Neuronal stem cell (in vitro differentiated cells): ENCODE measurements at regions not wholly inside any gene's neighbourhood (a gene's known extent, or its start where the extent isn't known, plus 50 kb on each side); places are given as distances from the start of the nearest gene placed in this dataset.

Experiments used
- DNase-seq: peaks from one replicate; pipeline ENCODE4 v3.0.0-alpha.2; 2013; ENCODE audit warnings: low spot score
- H2AFZ ChIP-seq: one replicate; pipeline ENCODE4 v1.6.1; 2013; ENCODE audit warnings: mild to moderate bottlenecking, low read length, inconsistent platforms
- H2AK5ac ChIP-seq: 2 replicates; pipeline ENCODE4 v1.6.1; 2013; ENCODE audit warnings: low read depth, mild to moderate bottlenecking, inconsistent platforms, low read length, moderate library complexity, mixed read lengths
- H2BK120ac ChIP-seq: 2 replicates; pipeline ENCODE4 v1.6.1; 2013; ENCODE audit warnings: low read depth, mild to moderate bottlenecking, inconsistent platforms, low read length, moderate library complexity, mixed read lengths
- H2BK12ac ChIP-seq: one replicate; pipeline ENCODE4 v1.6.1; 2013; ENCODE audit warnings: low read length, inconsistent platforms
- H2BK15ac ChIP-seq: 2 replicates; pipeline ENCODE4 v1.6.1; 2013; ENCODE audit warnings: mild to moderate bottlenecking, low read length, inconsistent platforms, mixed read lengths
- H2BK5ac ChIP-seq: one replicate; pipeline ENCODE4 v1.6.1; 2013; ENCODE audit warnings: inconsistent platforms, mild to moderate bottlenecking, low read length, moderate library complexity
- H3K14ac ChIP-seq: one replicate; pipeline ENCODE4 v1.6.1; 2013; ENCODE audit warnings: low read length, inconsistent platforms
- H3K18ac ChIP-seq: 2 replicates; pipeline ENCODE4 v1.6.1; 2013; ENCODE audit warnings: low read length, inconsistent platforms
- H3K23ac ChIP-seq: 2 replicates; pipeline ENCODE4 v1.6.1; 2013; ENCODE audit warnings: low read depth, mild to moderate bottlenecking, mixed read lengths, low read length, inconsistent platforms; ENCODE audit not compliant: poor library complexity
- H3K27ac ChIP-seq: replicated peaks from 3 replicates; pipeline ENCODE4 v1.5.1; 2013; ENCODE audit warnings: low read length, inconsistent platforms
- H3K27me3 ChIP-seq, 3 experiments: 2 replicates each; pipeline ENCODE4 v1.6.1; 2013; ENCODE audit warnings: low read length in 3 of 3, mild to moderate bottlenecking in 2 of 3, inconsistent platforms in 1 of 3, low read depth in 1 of 3, mixed read lengths in 1 of 3, moderate library complexity in 1 of 3; ENCODE audit not compliant: control insufficient read depth in 3 of 3, insufficient read depth in 3 of 3
- H3K36me3 ChIP-seq, 2 donors: replicated peaks in 1 of 2; 2 replicates each; pipeline ENCODE4 v1.6.1; 2013; ENCODE audit warnings: low read length in 2 of 2; ENCODE audit not compliant: control insufficient read depth in 2 of 2, insufficient read depth in 2 of 2
- H3K4ac ChIP-seq: 2 replicates; pipeline ENCODE4 v1.6.1; 2013; ENCODE audit warnings: inconsistent platforms, mild to moderate bottlenecking, low read length, moderate library complexity
- H3K4me1 ChIP-seq, 2 donors: 1 replicate in 1 of 2; 2 replicates in 1 of 2; pipeline ENCODE4 v1.6.1; 2013; ENCODE audit warnings: low read length in 2 of 2, low read depth in 1 of 2; ENCODE audit not compliant: control insufficient read depth in 2 of 2, insufficient read depth in 1 of 2
- H3K4me2 ChIP-seq: one replicate; pipeline ENCODE4 v1.6.1; 2013; ENCODE audit warnings: mild to moderate bottlenecking, low read length, inconsistent platforms; ENCODE audit not compliant: insufficient read depth, poor library complexity, severe bottlenecking
- H3K4me3 ChIP-seq, 2 donors: 2 replicates each; pipeline ENCODE4 v1.5.1; 2013; ENCODE audit warnings: low read length in 2 of 2, mild to moderate bottlenecking in 2 of 2, inconsistent platforms in 1 of 2, moderate library complexity in 1 of 2
- H3K79me1 ChIP-seq: one replicate; pipeline ENCODE4 v1.6.1; 2013; ENCODE audit warnings: low read depth, mild to moderate bottlenecking, inconsistent platforms, low read length, moderate library complexity
- H3K9ac ChIP-seq: one replicate; pipeline ENCODE4 v1.6.1; 2013; ENCODE audit warnings: mild to moderate bottlenecking, low read depth, low read length, inconsistent platforms; ENCODE audit not compliant: poor library complexity
- H3K9me3 ChIP-seq, 2 donors: replicated peaks in 1 of 2; 2 replicates each; pipeline versions ENCODE3 to v1.6.1; 2013; ENCODE audit warnings: low read length in 2 of 2, mild to moderate bottlenecking in 2 of 2, inconsistent platforms in 1 of 2, low read depth in 1 of 2, mixed read lengths in 1 of 2, moderate library complexity in 1 of 2; ENCODE audit not compliant: control insufficient read depth in 2 of 2, insufficient read depth in 1 of 2
- H4K8ac ChIP-seq: one replicate; pipeline ENCODE4 v1.6.1; 2013; ENCODE audit warnings: low read depth, mild to moderate bottlenecking, inconsistent platforms, low read length, moderate library complexity
- H4K91ac ChIP-seq: one replicate; pipeline ENCODE4 v1.6.1; 2013; ENCODE audit warnings: low read length, low read depth, mild to moderate bottlenecking, inconsistent platforms; ENCODE audit not compliant: poor library complexity
- WGBS, 2 donors: extraction: QIAGEN DNeasy Blood & Tissue Kit; methylation state at CpG; one replicate each; pipeline ENCODE4 v1.1.7; 2013; ENCODE audit warnings: missing lambda C conversion rate in 2 of 2, mixed read lengths in 1 of 2; ENCODE audit not compliant: insufficient read length in 2 of 2, insufficient replicate concordance in 1 of 2; ENCODE audit errors: extremely low coverage in 2 of 2; 5-methylcytosine and 5-hydroxymethylcytosine counted together

- Histone ChIP-seq H3K4me1 (peaks cover 0 to under 1% of the 10 kb centered on the region in 2 donors), H3K18ac (no peak overlapping the region), H4K91ac (no peak overlapping the region), H3K9me3 (no peaks in the 10 kb centered on the region), H3K4me3 (no peak overlapping the region), H2AK5ac (no peak overlapping the region), H2BK15ac (no peak overlapping the region), H3K27ac (no peak overlapping the region), H3K4me2 (no peak overlapping the region), H3K36me3 (no peaks in the 10 kb centered on the region), H3K14ac (no peak overlapping the region), H3K79me1 (no peaks in the 10 kb centered on the region), H3K27me3 (peaks cover 0 to 3% (median 0%) of the 10 kb centered on the region in 3 experiments), H4K8ac (no peak overlapping the region), H2BK5ac (no peak overlapping the region), H3K23ac (no peak overlapping the region), H3K9ac (no peak overlapping the region), H3K4ac (no peak overlapping the region), H2BK120ac (no peak overlapping the region), H2BK12ac (no peak overlapping the region), H2AFZ (no peak overlapping the region)
- DNase-seq: no peak
- no CpG with 5 or more reads among the region's 8 CpGs for WGBS, 2 donors
Measured at GRCh38 chr5:115379622-115380344, 83.3 kb upstream of the CCDC112 start.

GRCh38 chr5:115378754-115379153, 82.3 kb upstream of the CCDC112 start:
- WGBS, 2 donors: no CpG with 5 or more reads among the region's 2 CpGs
- Histone ChIP-seq H2BK120ac (no peak overlapping the region), H2AK5ac (no peak overlapping the region), H3K79me1 (no peaks in the 10 kb centered on the region), H3K9ac (no peak overlapping the region), H3K36me3 (no peaks in the 10 kb centered on the region), H3K4me2 (no peak overlapping the region), H2BK5ac (no peak overlapping the region), H3K23ac (no peak overlapping the region), H3K4ac (no peak overlapping the region), H2AFZ (no peak overlapping the region), H2BK12ac (no peak overlapping the region), H3K14ac (no peak overlapping the region), H2BK15ac (no peak overlapping the region), H4K91ac (no peak overlapping the region), H3K18ac (no peak overlapping the region), H3K27ac (no peak overlapping the region), H4K8ac (no peak overlapping the region), H3K9me3 (no peaks in the 10 kb centered on the region), H3K4me1 (no peaks in the 10 kb centered on the region), H3K4me3 (no peak overlapping the region), H3K27me3 (peaks cover 0 to 2% (median 0%) of the 10 kb centered on the region in 3 experiments)
- no peak for DNase-seq

GRCh38 chr5:115377468-115378217, 81.2 kb upstream of the CCDC112 start:
- no peaks in the 10 kb centered on the region for H3K79me1 ChIP-seq
- no peak overlapping the region for H2BK5ac ChIP-seq
- H3K14ac ChIP-seq: no peak overlapping the region
- WGBS, 2 donors: no CpG with 5 or more reads among the region's 4 CpGs
- H3K27me3 ChIP-seq: no peaks in the 10 kb centered on the region
- no peak overlapping the region for H2AFZ ChIP-seq
- no peak overlapping the region for H3K27ac ChIP-seq
- H3K4me2 ChIP-seq: no peak overlapping the region
- no peak overlapping the region for H4K91ac ChIP-seq
- H3K4me1 ChIP-seq: no peaks in the 10 kb centered on the region
- H3K9me3 ChIP-seq: no peaks in the 10 kb centered on the region
- no peak overlapping the region for H3K4ac ChIP-seq
- no peak overlapping the region for H3K23ac ChIP-seq
- H2BK120ac ChIP-seq: no peak overlapping the region
- no peak overlapping the region for H4K8ac ChIP-seq
- H3K9ac ChIP-seq: no peak overlapping the region
- DNase-seq: no peak
- no peak overlapping the region for H2BK12ac ChIP-seq
- no peak overlapping the region for H2BK15ac ChIP-seq
- no peaks in the 10 kb centered on the region for H3K36me3 ChIP-seq
- H3K18ac ChIP-seq: no peak overlapping the region
- H2AK5ac ChIP-seq: no peak overlapping the region
- H3K4me3 ChIP-seq: no peak overlapping the region

DNA sequence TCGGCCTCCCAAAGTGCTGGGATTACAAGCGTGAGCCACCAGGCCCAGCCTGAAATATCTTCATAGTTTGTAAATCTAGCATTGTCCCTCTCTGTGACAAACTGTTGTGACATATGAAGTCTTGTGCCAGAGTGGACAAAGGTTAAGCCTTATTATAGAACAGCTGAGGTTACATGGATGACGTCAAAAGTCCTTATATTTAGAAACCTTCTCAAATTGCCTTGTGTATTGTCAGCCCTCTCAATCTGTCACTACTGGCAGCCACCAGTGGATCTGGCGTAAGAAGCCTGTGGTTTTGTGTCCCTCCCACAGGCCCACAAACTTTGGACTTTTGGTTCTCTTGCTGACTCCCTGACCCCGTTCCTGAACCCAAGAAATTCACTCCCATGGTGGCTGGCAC, 79.4 kb upstream of the CCDC112 start:
- H3K27ac ChIP-seq: no peak overlapping the region
- no peak for DNase-seq
- H2BK5ac ChIP-seq: no peak overlapping the region
- H3K9me3 ChIP-seq: no peaks in the 10 kb centered on the region
- H3K9ac ChIP-seq: no peak overlapping the region
- no peak overlapping the region for H3K14ac ChIP-seq
- H3K23ac ChIP-seq: no peak overlapping the region
- no peak overlapping the region for H4K8ac ChIP-seq
- H3K4me1 ChIP-seq: no peaks in the 10 kb centered on the region
- no peaks in the 10 kb centered on the region for H3K36me3 ChIP-seq
- no CpG with 5 or more reads among the region's 5 CpGs for WGBS, 2 donors
- H3K4me2 ChIP-seq: no peak overlapping the region
- H3K79me1 ChIP-seq: no peaks in the 10 kb centered on the region
- H2AK5ac ChIP-seq: no peak overlapping the region
- no peak overlapping the region for H2BK120ac ChIP-seq
- no peak overlapping the region for H4K91ac ChIP-seq
- H3K27me3 ChIP-seq: no peaks in the 10 kb centered on the region
- no peak overlapping the region for H3K18ac ChIP-seq
- no peak overlapping the region for H2AFZ ChIP-seq
- H2BK12ac ChIP-seq: no peak overlapping the region
- no peak overlapping the region for H3K4me3 ChIP-seq
- H3K4ac ChIP-seq: no peak overlapping the region
- no peak overlapping the region for H2BK15ac ChIP-seq
